Sigmoid colon (tissue), 6 donors: ENCODE measurements at regions not wholly inside any gene's neighbourhood (a gene's known extent, or its start where the extent isn't known, plus 50 kb on each side); places are given as distances from the start of the nearest gene placed in this dataset.

Source experiments
- DNase-seq: peaks from one replicate; pipeline ENCODE4 v3.0.0-alpha.2; 2019
- H3K27ac ChIP-seq, 4 donors: fragments of 200-600 bp; sonication (generic); one replicate each; pipeline ENCODE4 v1.5.1; 2016 to 2019; ENCODE audit warnings: mild to moderate bottlenecking in 1 of 4
- H3K27me3 ChIP-seq, 3 donors: fragments of 200-600 bp; sonication (generic); one replicate each; pipeline ENCODE4 v1.5.1; 2019; ENCODE audit warnings: mild to moderate bottlenecking in 1 of 3
- H3K36me3 ChIP-seq, 4 donors: fragments of 200-600 bp; sonication (generic); one replicate each; pipeline ENCODE4 v1.5.1; 2016 to 2019
- H3K4me1 ChIP-seq, 4 donors: fragments of 200-600 bp; sonication (generic); one replicate each; pipeline ENCODE4 v1.5.1; 2017 to 2019
- H3K4me3 ChIP-seq, 4 donors: fragments of 200-600 bp; sonication (generic); one replicate each; pipeline ENCODE4 v1.5.1; 2017 to 2019; ENCODE audit warnings: mild to moderate bottlenecking in 2 of 4, moderate library complexity in 1 of 4
- H3K9me3 ChIP-seq, 4 donors: fragments of 200-600 bp in 3 of 4; sonication (generic) in 3 of 4; one replicate each; pipeline versions ENCODE4 v1.5.1 to v1.6.1; 2013 to 2019
- EP300 ChIP-seq, 4 donors: sonication (generic); formaldehyde crosslinking; IDR thresholded peaks; one replicate each; pipeline ENCODE4 v1.6.1; 2017; ENCODE audit warnings: antibody characterized with exemption in 4 of 4
- POLR2A ChIP-seq, 2 donors: fragments of 450-650 bp; IDR thresholded peaks; one replicate each; pipeline ENCODE4 v1.6.1; 2016; ENCODE audit warnings: antibody characterized with exemption in 2 of 2, mild to moderate bottlenecking in 2 of 2, moderate library complexity in 2 of 2
- POLR2AphosphoS5 ChIP-seq, 4 donors: sonication (generic); formaldehyde crosslinking; IDR thresholded peaks; one replicate each; pipeline ENCODE4 v1.6.1; 2017; ENCODE audit warnings: antibody characterized with exemption in 4 of 4
- WGBS, 2 donors: extraction: QIAGEN DNeasy Blood & Tissue Kit; methylation state at CpG; one replicate each; pipeline ENCODE4 v1.1.7; 2013; 5-methylcytosine and 5-hydroxymethylcytosine counted together
- intact Hi-C: fragments of 100-400 bp; cut with DNase I; formaldehyde crosslinking; loops from one replicate; pipeline ENCODE4 v1.15.1; 2023
- TF ChIP-seq, protein P1 (sequence below), 4 experiments: fragments of 450-650 bp in 3 of 4; fragments of 200-600 bp in 1 of 4; IDR thresholded peaks; one replicate each; pipeline ENCODE4 v1.5.1; 2016 to 2019; ENCODE audit warnings: antibody characterized with exemption in 4 of 4, mild to moderate bottlenecking in 3 of 4, moderate library complexity in 2 of 4
- donor health status: healthy with polysubstance abuse.
- donor health status: healthy.

DNA sequence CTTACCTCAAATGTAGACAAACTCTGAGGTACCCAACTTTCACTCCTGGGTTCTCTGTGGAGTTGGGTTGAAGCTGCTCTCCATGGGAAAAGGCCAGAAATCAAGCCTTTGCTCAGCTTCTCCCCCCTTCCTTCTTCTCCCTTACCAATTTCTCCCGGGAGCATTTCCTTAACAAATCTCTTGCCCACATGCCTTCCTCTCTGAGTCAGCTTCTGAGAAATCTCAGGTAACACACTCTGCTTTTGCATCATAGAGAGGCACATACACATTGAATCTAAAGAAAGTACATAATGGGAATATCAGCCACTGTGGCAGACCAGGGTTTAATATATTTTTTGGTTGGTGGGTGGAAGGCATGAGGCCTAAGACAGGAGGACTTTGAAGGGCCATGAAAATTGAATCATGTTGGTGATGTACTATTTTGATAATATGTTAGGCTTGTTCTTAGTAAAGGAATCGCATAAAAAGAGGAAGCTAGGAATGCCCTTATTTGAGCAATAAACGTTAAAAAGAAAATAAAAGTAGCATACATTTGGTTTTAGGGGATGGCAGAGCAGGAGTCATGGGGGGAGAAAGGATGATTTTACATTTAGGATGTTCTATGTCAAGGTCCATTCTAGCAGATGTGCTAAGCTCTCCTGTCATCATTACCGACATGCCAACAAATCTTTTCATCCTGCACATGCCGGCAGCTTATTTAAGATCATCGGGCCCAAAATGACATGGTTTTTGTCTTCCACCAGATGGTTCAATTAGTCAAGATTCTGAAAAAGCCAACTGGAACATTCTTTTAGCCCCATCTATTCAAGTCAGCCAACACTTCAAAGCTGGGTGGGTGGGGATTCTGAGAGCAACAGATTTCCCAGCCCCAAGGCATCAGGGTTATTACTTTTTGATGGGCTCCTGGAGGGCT is 199.5 kb upstream of the CLINT1 start:
- Histone ChIP-seq H3K27ac (no peak overlapping the region), H3K4me3 (no peak overlapping the region), H3K9me3 (no peaks in the 10 kb centered on the region), H3K27me3 (no peaks in the 10 kb centered on the region), H3K4me1 (peaks cover 0 to 11% (median 6%) of the 10 kb centered on the region in 4 donors), H3K36me3 (no peaks in the 10 kb centered on the region)
- no peak for TF ChIP-seq POLR2AphosphoS5 (IDR thresholded peaks at IDR 0.05)
- no peak for TF ChIP-seq POLR2A (IDR thresholded peaks at IDR 0.05)
- no peak for TF ChIP-seq EP300 (IDR thresholded peaks at IDR 0.05)
- TF ChIP-seq, protein P1, sequence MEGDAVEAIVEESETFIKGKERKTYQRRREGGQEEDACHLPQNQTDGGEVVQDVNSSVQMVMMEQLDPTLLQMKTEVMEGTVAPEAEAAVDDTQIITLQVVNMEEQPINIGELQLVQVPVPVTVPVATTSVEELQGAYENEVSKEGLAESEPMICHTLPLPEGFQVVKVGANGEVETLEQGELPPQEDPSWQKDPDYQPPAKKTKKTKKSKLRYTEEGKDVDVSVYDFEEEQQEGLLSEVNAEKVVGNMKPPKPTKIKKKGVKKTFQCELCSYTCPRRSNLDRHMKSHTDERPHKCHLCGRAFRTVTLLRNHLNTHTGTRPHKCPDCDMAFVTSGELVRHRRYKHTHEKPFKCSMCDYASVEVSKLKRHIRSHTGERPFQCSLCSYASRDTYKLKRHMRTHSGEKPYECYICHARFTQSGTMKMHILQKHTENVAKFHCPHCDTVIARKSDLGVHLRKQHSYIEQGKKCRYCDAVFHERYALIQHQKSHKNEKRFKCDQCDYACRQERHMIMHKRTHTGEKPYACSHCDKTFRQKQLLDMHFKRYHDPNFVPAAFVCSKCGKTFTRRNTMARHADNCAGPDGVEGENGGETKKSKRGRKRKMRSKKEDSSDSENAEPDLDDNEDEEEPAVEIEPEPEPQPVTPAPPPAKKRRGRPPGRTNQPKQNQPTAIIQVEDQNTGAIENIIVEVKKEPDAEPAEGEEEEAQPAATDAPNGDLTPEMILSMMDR (IDR thresholded peaks at IDR 0.05): no peak
- DNase-seq: no peak
- 72 to 86% methylated on average over 6 of the region's 6 CpGs for WGBS, 2 donors
- intact Hi-C loops: no loop called here

DNA sequence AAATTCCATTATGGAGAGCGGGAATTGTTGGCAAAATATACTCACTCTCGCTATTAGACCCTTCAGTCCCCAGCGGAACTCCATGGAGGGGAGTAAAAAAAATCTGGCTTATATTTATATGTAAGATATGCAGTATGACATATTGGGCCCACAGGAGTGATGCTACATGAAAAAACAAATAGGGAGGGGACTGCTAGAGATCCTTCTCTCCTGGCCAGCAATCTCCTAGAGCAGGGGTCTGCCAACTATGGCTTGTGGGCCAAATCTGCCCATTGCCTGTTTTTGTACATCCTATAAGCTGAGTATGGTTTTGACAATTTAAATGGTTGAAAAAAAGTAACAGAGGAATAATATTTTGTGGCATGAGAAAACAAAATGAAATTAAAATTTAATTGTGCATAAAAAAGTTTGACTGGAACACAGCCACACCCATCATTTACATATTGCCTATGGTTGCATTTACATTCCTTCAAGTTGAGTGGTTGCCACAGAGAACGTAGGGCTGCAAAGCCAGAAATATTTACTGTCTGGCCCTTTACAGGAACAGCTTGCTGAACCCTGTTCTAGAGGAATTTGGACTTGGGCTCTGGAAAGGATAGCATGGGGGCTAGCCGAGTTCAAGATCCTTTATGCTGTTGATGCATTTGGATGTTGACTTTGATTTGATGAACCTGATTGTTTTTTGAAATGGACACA is 197.3 kb upstream of the CLINT1 start:
- no peak for DNase-seq
- Histone ChIP-seq H3K27ac (no peak overlapping the region), H3K9me3 (no peaks in the 10 kb centered on the region), H3K27me3 (no peaks in the 10 kb centered on the region), H3K4me1 (peaks cover 0 to 11% (median 6%) of the 10 kb centered on the region in 4 donors), H3K4me3 (no peak overlapping the region), H3K36me3 (no peaks in the 10 kb centered on the region)
- 60 to 84% methylated on average over 5 of the region's 5 CpGs for WGBS, 2 donors
- TF ChIP-seq EP300 (IDR thresholded peaks at IDR 0.05) (no peak), POLR2AphosphoS5 (IDR thresholded peaks at IDR 0.05) (no peak), POLR2A (IDR thresholded peaks at IDR 0.05) (no peak)
- TF ChIP-seq, protein P1 (IDR thresholded peaks at IDR 0.05): no peak
- intact Hi-C loops: no loop called here

DNA sequence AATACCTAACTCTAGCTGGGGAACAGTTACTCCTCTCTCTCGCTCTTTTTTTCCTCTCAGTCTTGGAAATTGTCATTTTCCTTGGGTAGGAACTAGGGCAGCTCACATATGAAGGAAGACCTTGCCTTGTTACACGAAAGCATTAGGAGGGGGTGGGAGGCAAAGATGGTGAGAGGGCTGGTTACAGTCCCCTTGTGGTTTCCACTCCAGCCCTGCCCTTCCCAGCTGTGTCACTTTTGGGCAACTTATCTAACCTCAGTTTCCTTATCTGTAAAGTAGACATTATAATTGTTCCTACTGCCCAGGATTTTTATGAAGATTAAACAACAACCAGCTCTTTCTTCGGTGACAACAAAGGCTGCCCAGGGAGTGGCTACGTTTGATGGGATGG is 196.2 kb upstream of the CLINT1 start:
- Histone ChIP-seq H3K4me3 (no peak overlapping the region), H3K27ac (no peak overlapping the region), H3K27me3 (no peaks in the 10 kb centered on the region), H3K36me3 (no peaks in the 10 kb centered on the region), H3K4me1 (peaks cover 0 to 15% (median 6%) of the 10 kb centered on the region in 4 donors), H3K9me3 (no peaks in the 10 kb centered on the region)
- DNase-seq: no peak
- intact Hi-C loops: no loop called here
- 17 to 24% methylated on average over 4 of the region's 4 CpGs for WGBS, 2 donors
- TF ChIP-seq, protein P1 (IDR thresholded peaks at IDR 0.05): no peak
- TF ChIP-seq POLR2A (IDR thresholded peaks at IDR 0.05): no peak
- no peak for TF ChIP-seq EP300 (IDR thresholded peaks at IDR 0.05)
- no peak for TF ChIP-seq POLR2AphosphoS5 (IDR thresholded peaks at IDR 0.05)

DNA sequence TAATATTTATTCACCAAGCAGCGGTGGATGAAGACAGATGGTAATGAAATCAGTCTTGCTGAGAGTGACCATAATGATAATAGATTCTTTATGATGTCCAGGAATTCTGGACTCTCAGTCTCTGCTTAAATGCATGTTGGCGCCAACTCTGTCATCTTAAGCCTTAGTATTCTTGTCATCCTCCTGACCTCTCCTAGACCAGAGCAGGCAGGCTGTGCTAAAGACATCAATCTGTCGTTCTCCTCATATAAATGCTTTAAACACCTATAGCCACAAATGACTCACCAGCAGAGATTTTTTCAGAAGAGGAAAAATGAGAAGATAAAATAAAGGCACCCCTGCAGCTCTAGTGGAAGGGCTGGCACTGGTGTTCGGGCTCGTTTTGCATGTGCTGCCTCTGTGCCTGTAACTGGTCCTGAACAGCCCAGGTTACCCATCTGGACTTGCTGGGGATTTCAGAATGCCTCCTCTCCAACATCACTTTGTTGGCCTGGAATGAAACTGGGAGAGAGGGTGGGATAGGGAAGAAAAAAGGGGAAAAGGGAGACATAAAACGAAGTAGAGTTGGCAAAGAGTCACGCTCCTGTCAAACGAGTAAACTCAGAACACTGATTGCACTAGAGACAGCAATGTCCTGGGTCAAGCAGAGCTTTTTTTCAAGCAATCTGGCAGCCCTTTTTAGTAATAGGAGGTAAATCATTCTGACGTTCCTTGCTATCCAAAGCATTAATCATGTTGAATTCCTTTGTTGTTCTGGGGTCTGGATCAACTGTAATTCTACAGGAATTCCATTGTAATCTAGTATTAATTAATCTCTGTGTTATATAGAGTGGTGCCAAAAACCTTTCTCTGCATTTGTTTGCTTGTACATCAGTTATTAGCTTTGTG is 195.5 kb upstream of the CLINT1 start:
- DNase-seq: no peak

More for the DNA sequence above, 195.5 kb upstream of the CLINT1 start:
- TF ChIP-seq EP300 (IDR thresholded peaks at IDR 0.05) (no peak), POLR2A (IDR thresholded peaks at IDR 0.05) (no peak), POLR2AphosphoS5 (IDR thresholded peaks at IDR 0.05) (no peak)
- TF ChIP-seq, protein P1 (IDR thresholded peaks at IDR 0.05): no peak
- intact Hi-C loops: no loop called here
- 35 to 49% methylated on average over 9 of the region's 9 CpGs for WGBS, 2 donors
- Histone ChIP-seq H3K4me1 (peaks cover 0 to 15% (median 6%) of the 10 kb centered on the region in 4 donors), H3K27ac (no peak overlapping the region), H3K36me3 (no peaks in the 10 kb centered on the region), H3K4me3 (no peak overlapping the region), H3K9me3 (no peaks in the 10 kb centered on the region), H3K27me3 (no peaks in the 10 kb centered on the region)
